NCI-H187 (cell line): ENCODE measurements at regions not wholly inside any gene's neighbourhood (a gene's known extent, or its start where the extent isn't known, plus 50 kb on each side); places are given as distances from the start of the nearest gene placed in this dataset.
"Not testable (repeated sequence)": the region's sequence is repeated elsewhere in the genome, so short reads cannot be mapped to it uniquely, and the experiment has no call there.

ENCODE experiments used
- DNase-seq, 2 experiments: peaks; one replicate each; lab custom pipeline; 2025; lab: John Stamatoyannopoulos, UW

DNA sequence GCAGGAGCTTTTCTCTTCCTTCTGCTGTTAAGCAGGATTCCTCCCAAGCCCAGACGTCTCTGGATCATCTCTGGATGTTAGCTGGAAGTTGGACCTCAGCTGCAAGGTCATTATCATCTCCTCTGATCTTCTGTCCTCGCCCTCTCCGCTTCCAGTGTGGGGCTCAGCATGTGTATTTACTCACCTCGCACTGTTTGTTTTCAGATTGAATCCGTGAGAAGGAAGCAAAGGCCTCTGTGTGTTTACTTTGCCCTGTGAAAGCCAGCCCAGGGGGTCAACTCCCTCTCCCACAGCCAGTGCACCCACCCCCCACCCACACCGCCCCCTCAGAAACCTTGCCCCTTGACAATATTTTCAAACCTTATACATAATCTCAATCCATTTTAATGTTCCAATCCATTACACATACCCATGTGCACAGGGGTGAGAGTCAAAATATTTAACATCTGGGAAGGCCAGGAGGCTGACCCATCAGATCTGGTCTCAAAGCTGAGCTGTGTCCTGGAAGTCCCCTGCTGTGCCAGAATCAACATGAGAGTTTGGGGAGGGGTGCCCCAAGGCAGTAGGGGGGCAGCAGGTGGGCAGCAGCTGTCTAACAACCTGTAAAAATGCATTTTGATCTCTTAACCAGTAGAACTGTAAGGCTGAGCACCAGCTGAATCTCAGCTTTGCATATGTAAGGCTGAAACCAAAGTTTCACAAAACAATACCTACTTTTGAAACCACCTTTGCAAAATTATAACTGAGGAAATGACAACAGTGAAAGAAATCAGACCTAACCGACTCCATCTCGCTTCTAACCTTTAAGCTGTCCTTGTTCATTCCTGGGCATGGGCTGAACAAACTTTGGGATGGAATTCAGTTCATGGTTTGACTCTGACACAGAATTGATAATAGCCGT is 157.9 kb downstream of the ZNF664 start:
- no peak for DNase-seq

DNA sequence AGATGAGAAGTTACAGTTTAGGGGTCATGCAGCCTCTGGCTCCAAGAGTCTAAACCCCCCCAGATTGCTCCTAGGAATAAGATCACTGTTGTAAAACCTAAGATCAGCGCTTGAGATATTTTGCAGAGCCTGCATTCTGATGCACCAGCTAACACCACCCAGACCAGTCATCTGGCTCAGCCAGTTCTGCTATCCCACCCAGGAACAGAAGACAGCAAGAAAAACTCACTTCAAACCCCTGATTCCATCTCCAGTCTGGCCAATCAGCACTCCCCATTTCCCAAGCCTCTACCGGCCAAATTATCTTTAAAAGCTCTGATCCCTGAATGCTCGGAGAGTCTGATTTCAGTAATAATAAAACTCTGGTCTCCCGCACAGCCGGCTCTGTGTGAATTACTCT is 158.6 kb downstream of the ZNF664 start:
- no peak for DNase-seq

DNA sequence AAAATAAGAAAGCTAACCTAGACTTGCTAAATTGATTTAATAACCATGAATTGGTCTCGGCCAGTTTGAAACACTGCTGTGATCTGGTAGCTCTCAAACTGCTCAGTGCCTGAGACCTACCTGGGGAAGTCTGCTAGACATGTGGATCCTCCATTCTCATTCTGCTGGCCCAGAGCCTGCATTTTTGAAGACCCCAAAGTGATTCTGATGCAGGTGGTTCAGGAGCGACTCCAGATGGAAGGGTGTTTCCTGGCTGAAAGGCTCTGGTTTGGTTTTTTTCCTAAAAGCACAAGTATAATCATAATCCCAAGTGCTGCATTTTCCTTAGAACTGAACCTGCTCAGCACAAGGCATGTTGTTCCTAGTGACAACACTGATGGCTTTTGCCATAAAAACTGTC is 159.5 kb downstream of the ZNF664 start:
- DNase-seq = no peak

DNA sequence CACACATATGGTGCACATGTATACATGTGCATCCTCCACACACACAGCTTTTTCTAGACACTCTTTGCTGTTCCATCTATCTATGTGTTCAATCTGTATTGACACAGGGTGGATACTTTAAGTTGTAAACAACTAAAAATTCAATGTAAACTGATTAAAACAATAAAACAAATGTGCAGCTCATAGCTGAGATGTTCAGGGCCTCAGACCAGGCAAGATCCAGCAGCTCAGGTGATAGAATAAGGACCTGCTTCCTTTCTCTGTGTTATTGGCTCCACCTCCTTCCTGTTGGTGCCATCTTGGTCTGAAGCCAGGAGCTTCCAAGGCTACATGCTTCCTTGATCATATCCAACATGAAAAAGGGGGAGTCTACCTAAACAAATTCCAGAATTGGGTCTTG is 158.1 kb upstream of the RFLNA start:
- DNase-seq = no peak

DNA sequence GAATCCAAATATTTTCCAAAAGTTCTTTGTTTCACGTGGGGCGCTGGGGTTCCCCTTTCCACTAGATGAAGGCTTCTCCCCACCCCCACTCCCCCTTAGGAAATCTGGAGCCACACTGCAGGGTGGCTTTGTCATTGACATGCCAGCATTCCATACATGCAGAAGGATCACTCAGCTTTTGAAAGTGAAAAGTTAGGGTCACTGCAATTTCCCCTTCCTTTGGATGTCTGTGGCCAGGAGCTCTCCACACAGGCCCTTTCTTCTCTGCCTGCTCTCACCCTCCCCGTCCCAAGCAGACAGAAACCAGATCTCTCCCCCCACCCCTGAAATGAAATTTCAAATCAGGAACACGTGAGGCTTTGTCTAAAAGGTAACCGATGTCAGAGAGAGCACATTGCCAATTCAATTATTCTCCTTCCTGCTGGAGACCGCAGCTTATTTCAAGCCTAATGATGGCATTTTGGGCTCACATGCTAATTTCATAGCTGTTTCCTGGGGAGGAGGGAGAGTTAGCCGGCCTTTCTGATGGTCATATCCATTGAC is 153.9 kb upstream of the RFLNA start:
- DNase-seq = no peak

DNA sequence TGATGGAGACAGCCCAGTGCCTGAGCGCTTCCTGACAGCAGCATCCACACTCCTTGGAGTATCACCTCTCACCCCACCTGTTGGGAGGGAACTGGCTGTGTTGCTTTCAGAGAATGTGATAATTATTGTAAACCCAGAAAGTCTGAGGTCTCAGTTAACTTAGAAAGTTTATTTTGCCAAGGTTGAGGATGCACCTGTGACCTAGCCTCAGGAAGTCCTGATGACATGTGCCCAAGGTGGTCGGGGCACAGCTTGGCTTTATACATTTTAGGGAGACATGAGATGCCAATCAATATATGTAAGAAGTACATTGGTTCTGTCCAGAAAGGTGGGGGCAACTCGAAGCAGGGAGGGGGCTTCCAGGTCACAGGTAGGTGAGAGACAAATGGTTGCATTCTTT is 153.3 kb upstream of the RFLNA start:
- DNase-seq = not testable (repeated sequence)

DNA sequence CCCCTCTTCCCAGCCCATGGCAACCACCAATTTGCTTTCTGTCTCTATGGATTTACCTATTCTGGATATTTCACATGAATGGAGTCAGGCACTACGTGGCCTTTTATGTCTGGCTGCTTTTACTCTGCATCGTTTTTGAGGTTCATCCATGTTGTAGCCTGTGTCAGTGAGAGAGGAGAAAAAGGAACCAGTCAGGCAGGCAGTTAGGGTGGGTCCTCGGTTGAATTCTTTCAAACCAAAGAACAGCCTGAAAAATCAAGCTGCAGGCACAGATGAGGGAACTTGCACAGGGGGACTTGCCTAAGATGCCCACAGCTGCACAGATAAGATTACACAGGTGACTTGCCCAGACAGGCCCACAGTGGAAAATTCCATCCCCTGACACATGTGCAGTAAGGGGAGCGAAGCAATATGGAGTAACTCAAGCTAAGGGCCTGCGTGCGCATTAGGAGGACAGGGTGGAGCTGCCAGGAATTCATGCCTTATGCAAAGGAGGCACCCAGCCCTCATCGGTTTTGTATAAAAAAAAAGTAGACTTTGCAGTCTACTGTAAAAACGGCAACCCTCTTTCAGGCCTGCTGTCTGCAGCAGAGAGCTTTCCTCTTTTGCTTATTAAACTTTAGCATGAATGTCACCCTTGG is 152.4 kb upstream of the RFLNA start:
- DNase-seq = no peak

DNA sequence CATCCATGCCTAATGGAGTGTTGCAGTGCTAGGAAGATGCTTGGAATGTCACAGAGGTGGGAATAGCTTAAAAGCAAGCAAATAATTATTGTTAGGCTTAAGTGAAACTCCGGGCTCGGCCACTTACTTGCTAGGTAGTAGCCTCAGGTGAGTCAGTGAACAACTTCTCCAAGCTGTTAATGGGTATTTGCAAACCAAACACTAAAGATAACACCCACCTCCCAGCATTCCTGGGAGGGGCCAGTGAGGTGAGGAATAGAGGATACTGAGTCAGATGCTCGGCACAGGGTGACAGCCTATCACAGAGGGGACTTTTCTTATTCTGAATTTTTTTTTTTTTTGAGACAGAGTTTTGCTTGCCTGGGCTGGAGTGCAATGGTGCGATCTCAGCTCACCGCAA is 151.2 kb upstream of the RFLNA start:
- no peak for DNase-seq

GRCh38 chr12:124144531-124145194 is 150.2 kb upstream of the RFLNA start:
- no peak for DNase-seq

DNA sequence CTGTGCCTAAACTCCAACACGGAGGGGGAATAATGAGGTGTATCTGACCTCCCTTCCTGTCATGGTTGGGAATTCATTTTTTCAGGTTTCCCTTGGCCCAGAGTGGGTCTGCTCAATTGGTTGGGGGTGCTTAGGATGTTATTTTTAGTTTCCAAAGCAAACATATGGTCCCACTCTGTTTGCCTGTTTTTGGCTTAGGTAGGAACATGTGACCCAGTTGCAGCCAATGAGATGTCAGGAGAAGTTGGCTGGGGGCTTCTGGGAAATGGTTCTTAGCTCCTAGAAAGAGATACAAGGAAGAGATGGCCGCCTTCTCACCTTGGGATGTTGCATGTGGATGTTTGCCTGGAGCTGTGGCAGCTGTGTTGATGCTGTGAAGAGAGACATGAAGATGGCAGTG is 147.9 kb upstream of the RFLNA start:
- no peak for DNase-seq

DNA sequence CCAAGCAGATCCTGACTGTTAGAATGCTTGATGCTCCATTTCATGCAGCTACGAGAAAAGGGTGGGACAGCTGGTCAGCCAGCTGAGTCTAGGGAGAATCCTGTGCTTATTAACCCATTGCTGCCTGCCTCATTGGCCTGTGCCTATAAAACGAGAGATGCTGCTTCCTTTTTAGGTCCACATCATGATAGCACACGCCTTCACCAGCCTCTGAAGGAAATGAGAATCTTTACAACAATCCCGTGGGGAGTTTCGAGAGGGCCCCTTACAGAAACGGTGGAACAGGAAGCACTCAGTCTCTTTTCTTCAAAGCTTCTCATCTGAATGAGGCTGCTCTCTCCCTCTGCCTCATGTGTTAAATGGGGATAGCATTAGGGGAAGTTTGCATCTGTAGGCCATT is 147.3 kb upstream of the RFLNA start:
- peak; percentile 79 to 87 for DNase-seq

DNA sequence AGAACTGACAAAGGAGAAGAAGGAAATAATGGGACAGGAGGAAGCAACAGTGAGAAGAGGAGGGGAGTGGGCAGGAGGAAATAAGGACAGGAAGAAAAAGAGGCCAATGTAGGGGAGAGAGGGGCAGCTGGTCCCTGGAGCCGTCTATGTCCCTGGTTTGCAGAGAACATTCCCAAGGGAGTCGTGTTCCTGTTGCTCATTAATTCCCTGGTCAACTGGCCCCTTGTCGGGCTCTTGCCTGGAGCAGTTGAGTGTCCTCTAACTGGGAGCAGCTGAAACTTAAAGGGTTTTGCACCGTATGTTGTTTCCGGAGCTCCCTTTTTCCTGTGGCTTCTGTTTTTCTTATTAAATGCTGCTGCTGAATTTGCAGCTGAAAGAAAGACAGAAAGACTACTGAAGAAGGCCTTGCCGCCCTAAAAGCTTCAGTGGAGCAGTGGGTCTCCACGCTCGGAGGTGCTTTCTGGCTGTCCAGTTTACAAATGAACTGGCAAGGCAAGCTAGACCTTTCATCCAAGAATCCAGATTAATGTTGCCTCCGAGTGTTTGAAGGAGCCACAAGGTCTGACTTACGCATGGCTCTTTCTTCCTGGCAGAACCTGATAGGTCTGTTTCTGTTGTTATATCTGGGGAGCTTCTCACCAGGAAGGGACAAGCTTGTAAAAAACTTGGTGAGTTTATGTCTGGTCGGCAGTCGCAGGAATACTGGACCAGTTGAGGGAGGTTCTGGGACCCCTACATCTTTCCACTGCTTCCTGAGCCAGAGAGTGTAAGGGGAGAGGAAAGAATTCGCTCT is 146.2 kb upstream of the RFLNA start:
- DNase-seq = peak in 1 of 2 experiments; percentile 63

DNA sequence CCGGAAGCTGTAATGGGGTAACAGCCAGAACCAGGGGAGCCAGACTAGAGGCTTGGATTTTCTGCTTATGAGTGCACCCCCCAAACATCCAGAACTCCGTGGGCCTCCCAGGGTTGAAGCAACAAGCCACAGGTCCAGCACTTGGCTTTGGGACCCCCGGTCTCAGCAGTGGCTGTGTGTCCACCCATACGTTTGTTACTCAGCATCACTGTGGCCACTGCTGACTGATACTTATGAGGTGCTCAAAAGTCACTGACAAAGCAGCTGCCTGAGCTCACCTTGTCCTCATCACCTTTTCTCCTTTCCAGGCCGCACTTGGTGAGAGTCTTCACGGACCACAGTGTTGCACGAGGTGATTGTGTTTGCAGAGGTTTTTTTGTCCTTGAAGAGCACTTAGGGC is 145.6 kb upstream of the RFLNA start:
- DNase-seq = peak in 1 of 2 experiments; percentile 73

DNA sequence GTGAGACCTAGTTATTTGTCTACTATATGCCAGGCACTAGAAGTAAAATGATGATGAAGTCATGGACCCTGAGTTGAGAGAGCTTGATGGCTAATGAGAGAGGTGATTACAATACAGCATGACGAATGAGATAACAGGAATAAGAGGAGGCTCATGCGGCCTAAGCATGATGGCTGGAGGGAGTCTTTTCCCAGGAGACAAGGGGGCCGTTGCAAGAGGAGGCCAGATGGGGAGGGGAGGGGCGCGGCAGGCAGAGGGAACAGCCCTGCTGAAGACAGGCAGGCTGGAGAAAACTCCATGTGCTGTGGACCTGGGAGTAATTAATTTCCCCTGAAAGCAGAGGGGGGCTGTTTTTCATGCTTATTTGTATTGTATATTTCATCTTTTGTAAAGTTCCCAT is 144.7 kb upstream of the RFLNA start:
- peak; percentile 53 to 65 for DNase-seq

DNA sequence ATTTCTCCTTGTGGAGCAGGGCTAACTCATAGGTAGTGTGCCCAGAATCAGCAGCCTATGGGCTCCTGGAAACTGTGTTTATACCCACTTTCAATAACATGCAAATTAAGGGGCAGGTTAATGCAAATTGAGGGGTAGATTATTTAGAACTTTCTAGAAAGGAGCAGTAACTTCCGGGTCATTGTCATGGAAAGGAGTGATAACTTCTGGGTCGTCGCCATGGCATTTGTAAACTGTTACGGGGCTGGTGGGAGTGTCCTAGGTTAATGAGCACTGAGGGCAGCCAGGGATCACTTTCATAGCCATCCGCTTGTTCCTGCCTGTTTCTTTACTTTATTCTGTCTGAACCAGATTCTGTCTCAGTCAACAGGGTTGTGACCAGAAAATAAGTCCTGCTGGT is 143.3 kb upstream of the RFLNA start:
- no peak for DNase-seq

- no peak for DNase-seq
Measured at GRCh38 chr12:124152731-124153130, 142.2 kb upstream of the RFLNA start.

DNA sequence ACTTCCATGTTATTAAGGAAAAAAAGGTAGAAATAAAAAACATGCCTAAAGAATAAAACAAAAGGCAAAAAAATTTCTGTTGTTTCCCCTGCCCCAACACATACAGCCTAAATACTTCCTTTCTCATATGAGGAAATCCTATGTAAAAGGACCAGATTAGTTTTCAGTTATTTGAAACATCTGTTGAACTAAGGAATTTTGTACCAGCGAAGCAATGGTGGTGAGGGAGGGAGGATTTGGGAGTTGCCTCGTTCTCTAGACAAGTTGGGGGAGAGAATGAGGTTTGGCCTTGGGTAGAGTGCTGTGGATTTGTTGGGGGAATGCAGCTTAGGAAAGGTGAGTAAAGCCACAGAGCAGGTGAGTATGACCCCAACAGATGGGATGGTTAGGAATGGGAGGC is 141.5 kb upstream of the RFLNA start:
- no peak for DNase-seq

DNA sequence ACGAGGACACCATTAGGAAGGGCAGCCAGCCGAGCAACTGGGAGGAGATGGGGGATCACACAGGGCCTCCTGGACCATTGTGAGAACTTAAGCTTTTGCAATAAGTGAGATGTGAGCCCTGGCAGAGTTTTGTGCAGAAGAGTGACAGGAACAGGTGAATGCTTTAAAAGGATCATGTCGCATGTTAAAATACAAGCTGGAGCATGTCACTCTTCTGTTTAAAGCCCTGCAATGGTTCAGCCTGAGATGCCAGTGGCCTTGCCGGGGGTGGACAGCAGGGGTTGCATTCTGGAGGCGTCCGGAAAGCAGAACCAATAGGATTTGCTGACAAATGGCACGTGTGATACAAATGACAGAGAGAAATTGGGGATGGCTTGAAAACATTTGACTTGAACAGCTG is 137.5 kb upstream of the RFLNA start:
- no peak for DNase-seq

- no peak for DNase-seq
Measured at GRCh38 chr12:124159655-124160054, 135.2 kb upstream of the RFLNA start.

DNA sequence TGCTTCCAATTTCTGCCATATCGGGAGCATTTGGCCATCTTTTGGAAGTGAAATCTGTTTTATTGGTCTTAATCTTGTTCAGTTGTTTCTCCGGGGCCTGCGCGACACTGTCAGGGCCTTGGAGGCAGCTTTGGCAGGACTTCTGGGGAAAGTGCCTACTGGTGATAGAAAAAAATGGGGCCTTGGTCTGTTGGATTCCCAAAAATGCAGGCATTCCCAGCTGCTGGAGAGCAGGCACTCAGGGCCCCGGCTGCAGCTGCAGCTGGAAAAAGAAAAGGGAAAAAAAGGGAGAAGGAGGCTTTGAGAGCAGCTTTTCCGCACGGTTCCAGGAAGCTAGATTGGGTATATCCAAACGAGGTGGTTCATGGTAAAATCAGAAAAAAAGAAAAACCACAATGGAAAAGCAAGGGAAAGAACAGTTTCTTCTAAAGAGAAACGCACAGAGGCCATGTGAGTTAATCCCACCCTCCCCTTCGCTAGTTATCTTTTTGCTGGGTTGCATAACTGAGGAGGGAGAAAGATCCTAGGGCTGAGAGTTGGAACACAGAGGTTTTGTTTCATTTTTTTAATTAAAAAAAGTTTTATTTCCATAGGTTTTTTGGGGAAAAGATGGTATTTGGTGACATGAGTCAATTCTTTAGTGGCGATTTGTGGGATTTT is 134.7 kb upstream of the RFLNA start:
- DNase-seq = no peak

GRCh38 chr12:124161402-124161801 is 133.5 kb upstream of the RFLNA start:
- DNase-seq = not testable (repeated sequence)
